Activated CD4-positive, CD25-positive, alpha-beta regulatory T cell treated with anti-CD3 and anti-CD28 coated beads, Interleukin-2, amount 50 U/mL, for 24 hours (primary cell): ENCODE measurements at regions not wholly inside any gene's neighbourhood (a gene's known extent, or its start where the extent isn't known, plus 50 kb on each side); places are given as distances from the start of the nearest gene placed in this dataset.
"Not testable (repeated sequence)": the region's sequence is repeated elsewhere in the genome, so short reads cannot be mapped to it uniquely, and the experiment has no call there.

Experiments
- ATAC-seq, 2 donors: fragments of 150-1000 bp; cut with Tn5 transposase; one replicate each; pipeline ENCODE4 v1.10.0; 2021; ENCODE audit warnings: mild to moderate bottlenecking in 1 of 2, moderate library complexity in 1 of 2

DNA sequence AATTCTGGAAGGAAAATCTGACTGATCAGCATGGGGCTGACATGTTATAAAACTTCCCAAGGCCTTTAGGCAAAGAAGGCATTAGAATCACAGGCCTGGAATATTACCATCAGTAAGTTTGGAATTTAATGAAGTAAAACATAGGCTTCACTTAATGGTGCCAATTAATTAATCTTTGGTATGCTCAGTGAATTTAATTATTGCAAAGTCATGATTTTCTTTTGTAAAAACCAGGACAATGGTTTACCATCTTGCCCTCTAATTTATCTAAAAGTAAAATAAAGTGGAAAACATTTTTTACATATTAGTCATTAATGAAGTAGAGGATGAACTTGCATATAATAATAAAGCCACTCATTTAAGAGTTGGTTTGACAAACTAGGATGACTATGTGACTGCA, 220.3 kb downstream of the SEC23IP start:
- ATAC-seq, result no peak

DNA sequence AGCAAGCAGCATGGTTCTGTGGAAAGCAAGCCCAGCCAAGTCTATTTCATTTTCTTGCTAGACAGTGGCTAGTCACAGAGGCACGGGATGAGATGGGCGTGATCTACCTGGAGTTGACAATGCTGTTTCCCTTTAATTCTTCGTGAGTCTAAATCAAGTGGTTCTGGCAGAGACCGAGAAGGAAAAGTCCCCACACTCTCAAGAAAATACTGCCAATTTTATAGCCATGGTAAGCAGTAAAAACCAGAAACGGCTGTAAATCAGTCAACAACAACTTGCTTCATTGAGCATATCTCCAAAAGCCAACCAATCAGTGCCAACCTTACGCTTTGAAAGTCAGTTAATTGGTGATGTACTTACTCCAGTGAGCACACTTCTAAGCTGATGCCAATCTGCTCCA, 223.4 kb downstream of the SEC23IP start:
- no peak for ATAC-seq

DNA sequence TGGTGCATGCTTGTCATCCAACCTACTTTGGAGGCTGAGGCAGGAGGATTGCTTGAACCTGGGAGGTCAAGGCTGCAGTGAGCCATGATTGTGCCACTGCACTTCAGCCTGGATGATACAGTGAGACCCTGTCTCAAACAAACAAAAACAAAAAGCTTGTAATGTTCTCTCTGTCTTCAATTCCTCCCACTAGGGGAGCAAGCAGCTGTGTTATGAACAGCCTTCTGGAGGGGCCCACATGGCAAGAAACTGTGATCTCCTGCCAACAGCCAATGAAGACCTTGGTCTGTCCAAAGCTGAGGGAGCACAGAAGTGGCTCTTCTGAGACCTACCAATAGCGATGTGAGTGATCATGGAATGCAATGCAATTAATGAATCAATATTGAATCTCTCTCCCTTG, 229.2 kb downstream of the SEC23IP start:
- no peak for ATAC-seq

- ATAC-seq, result no peak
Observed at GRCh38 chr10:120131183-120131582, 238.7 kb downstream of the SEC23IP start.

DNA sequence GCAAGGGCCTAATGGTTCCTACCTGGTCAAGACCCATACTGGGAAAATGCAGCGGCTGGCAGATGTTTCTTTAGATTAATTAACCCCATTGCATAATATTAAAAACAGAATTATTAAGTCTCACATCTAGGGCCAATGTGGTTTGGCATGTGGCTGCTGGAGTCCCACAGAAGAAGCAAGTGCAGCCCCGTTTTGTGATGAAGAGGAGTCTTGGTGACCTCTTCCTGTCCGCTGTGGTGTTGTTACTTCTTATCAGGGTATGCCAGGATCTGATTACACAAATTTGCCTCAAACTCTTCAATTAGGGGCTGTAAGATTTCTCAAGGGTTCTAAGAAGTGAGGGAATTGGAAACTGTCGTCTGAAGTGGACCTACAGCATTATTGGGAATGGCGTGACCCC, 240.3 kb downstream of the SEC23IP start:
- ATAC-seq, result no peak

GRCh38 chr10:120138689-120139088, 246.2 kb downstream of the SEC23IP start:
- ATAC-seq, result no peak

GRCh38 chr10:120145107-120145506, 252.6 kb downstream of the SEC23IP start:
- ATAC-seq, result no peak

DNA sequence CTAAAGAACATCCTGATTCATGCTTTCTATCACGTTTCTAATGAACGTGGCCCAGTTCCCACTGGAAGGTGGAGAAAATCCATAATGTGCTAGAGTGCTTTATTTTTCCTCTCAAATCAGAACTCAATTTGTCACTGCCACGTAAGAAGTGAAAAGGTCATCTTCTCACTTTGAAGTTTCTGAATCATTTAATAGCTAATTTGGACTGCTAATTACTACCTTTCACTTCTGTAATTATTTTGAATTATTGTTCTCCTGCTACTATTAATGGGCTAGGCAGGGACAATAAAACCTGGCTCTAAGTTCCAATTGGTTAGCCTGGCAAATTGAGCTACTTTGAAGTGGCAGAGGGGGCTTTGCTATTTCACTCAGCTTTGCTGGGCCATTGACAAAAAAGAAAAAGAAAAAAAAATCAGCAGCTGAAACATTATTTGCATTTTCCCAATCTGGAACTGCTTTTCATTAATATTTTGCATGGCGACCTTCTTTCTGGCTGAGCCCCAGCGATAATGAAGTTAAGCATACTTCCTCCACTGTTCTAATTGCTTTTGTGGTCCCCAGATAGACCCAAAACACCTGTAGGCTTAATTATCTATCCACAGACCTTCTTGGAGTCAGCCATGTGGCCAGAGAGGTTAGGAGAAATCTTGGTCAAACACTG, 264.2 kb downstream of the SEC23IP start:
- ATAC-seq, result no peak

DNA sequence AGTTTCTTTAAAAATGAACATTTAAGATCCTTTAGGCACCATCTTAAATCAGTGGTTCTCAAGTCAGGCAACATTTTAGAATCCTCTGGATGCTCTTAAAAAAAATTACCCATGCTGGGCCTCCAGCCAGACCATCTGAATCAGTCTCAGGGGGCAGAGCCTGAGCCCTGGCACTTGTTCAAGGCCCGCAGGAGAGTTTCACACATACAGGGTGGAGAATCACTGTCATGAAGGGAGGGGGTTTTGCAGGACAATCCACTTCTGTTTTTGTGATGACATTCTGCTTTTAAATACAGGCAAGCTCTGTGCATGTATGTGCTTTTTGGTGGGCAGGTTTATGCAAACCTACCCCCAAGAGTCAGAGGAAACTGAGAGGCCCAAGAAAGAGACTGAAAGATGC, 268.6 kb downstream of the SEC23IP start:
- ATAC-seq, result no peak

- ATAC-seq, result no peak
Observed at GRCh38 chr10:120162471-120162870, 269.9 kb downstream of the SEC23IP start.

GRCh38 chr10:120172356-120172755, 279.8 kb downstream of the SEC23IP start:
- ATAC-seq, result no peak

DNA sequence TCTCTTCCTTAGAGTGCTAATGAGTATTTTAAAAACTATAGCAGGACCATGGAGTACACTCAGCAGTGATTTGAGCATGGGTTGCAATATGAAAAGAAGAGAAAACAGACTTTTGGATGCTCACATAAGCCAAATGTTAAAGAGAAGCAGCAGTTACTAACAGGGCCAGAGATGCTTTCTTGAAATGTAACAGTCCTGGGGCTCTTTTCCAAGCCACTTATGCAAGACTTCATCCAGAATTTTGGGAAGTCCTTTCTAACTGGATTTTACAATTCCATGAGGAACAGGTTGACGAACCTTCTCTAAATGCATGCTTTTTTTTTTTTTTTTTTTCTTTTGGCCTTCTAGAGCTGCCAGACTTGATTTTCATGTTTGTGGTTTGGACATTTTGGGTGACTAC, 282.0 kb downstream of the SEC23IP start:
- no peak for ATAC-seq

- no peak for ATAC-seq
Observed at GRCh38 chr10:120177330-120177729, 279.7 kb upstream of the PLPP4 start.

GRCh38 chr10:120180160-120180559, 276.9 kb upstream of the PLPP4 start:
- ATAC-seq, result no peak

GRCh38 chr10:120181154-120181553, 275.9 kb upstream of the PLPP4 start:
- ATAC-seq, result no peak

- no peak for ATAC-seq
Observed at GRCh38 chr10:120182431-120182830, 274.6 kb upstream of the PLPP4 start.

DNA sequence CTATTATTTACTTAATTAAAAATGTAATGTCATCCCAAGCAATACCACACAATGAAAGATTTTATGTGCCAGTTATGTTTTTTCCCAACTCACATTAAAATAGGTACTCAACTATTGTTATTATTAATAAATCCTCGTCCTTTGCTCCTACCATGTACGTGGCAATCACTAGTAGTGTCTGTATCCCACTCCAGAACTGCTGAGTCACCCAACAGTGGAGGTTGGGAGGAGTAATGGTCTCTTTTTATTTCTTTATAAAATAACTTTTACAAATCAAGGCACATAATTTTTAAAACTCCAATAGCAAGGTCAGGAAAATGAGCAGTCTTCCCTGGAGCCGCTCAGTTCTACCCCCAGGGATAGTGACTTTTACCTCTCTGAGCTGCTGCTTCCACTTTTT, 273.5 kb upstream of the PLPP4 start:
- no peak for ATAC-seq

DNA sequence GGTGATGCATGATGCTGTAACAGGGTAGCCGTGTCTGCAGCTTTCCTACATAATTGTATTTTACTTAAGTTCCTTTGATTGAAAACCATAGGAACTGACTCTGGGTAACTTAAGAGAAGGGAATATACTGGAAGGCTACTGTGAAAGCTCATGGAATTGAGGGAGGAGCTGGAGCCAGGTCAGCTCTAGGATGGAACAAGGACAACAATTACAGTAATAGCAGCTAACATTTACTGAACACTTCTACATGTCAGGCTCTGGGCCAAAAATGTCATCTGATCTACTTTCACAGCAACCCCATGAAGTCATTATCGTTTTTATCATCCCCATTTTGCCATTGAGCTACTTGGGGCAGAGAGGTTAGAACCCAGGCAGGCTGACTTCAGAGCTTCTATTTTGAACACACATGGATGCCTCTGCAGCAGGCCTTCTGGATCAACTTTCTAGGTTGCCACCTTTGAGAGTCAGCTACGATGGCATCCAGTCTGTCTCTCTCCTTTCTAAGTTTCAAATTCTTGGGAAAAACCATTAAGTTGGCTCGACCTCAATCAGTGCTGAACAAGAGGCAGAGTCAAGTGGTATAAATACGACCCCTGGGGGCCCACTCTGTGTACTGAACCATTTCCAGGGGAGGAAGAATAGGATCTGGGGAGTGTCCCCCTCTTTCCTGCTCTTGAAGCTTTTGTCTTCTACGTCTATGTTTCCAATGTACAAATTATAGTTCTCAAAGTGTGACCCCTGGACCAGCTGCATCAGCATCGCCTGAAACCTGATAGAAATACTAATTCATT, 272.3 kb upstream of the PLPP4 start:
- ATAC-seq, result no peak

GRCh38 chr10:120186506-120186905, 270.5 kb upstream of the PLPP4 start:
- ATAC-seq, result no peak

- not testable (repeated sequence) for ATAC-seq
Observed at GRCh38 chr10:120187168-120187567, 269.9 kb upstream of the PLPP4 start.

- no peak for ATAC-seq
Observed at GRCh38 chr10:120188950-120189349, 268.1 kb upstream of the PLPP4 start.

DNA sequence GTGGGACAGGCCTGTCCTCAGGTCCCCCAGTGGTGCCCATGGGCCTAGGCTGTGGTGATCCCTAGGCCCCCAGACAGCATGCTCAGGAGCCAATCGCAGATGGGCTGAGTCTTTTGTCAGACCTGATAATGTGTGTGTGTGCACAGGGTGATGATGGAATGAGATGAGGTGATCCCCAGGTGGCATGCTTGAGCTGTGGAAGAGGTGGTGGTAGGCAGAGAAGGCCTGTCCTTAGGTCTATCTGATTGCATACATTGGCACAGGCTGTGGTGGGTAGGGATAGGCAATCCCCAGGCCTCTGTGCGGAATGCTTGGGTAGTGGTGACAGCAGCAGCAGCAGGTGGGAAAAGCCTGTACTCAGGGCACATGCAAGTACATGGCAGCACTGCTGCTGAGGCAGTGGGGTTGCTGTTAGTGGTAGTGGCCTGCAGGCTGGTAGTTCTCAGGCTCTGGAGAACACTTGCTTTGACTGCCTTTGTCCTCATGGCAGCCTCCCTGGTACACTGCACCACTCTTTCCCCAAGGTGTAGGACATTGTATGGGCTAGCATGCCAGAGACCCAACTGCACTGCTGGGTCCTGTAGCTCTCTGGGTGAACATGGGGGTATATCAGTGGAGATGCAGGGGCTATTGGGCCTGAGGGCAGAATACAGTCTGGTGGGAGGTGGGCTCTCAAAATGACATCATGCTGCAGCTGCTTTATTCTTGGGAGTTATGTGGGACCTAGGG, 260.9 kb upstream of the PLPP4 start:
- no peak for ATAC-seq

- no peak for ATAC-seq
Observed at GRCh38 chr10:120204877-120205276, 252.2 kb upstream of the PLPP4 start.
